Calu3 (cell line): ENCODE measurements at regions not wholly inside any gene's neighbourhood (a gene's known extent, or its start where the extent isn't known, plus 50 kb on each side); places are given as distances from the start of the nearest gene placed in this dataset.

Experiments
- BruUV-seq: library from RNA; stranded (reverse); fragments of 400-500 nt; replicated peaks from 2 replicates; lab custom pipeline; 2021; lab: Mats Ljungman, UMichigan
- CTCF ChIA-PET: fragments of 300-600 bp; sonication (Branson Sonifier 250); formaldehyde crosslinking; loops from one replicate; lab custom pipeline; 2022; ENCODE audit warnings: antibody characterized with exemption; lab: Charles Lee
- DNase-seq: peaks from one replicate; pipeline ENCODE4 v3.0.0; 2022
- H3K27ac Mint-ChIP-seq: one replicate; pipeline ENCODE4 v1.8.0; 2022; ENCODE audit warnings: mixed read lengths; ENCODE audit not compliant: unreplicated experiment
- H3K27me3 Mint-ChIP-seq: one replicate; pipeline ENCODE4 v1.8.0; 2022; ENCODE audit warnings: mixed read lengths; ENCODE audit not compliant: unreplicated experiment
- H3K36me3 Mint-ChIP-seq: one replicate; pipeline ENCODE4 v1.8.0; 2022; ENCODE audit warnings: mild to moderate bottlenecking, moderate library complexity, mixed read lengths; ENCODE audit not compliant: insufficient read depth, unreplicated experiment
- H3K4me1 Mint-ChIP-seq: one replicate; pipeline ENCODE4 v1.8.0; 2022; ENCODE audit warnings: mild to moderate bottlenecking, low read depth, mixed read lengths; ENCODE audit not compliant: unreplicated experiment
- H3K4me3 Mint-ChIP-seq: one replicate; pipeline ENCODE4 v1.8.0; 2022; ENCODE audit warnings: mild to moderate bottlenecking, low read depth, moderate library complexity, mixed read lengths; ENCODE audit not compliant: unreplicated experiment
- H3K9me3 Mint-ChIP-seq: one replicate; pipeline ENCODE4 v1.8.0; 2022; ENCODE audit warnings: low read depth, mixed read lengths; ENCODE audit not compliant: unreplicated experiment
- CTCF ChIP-seq: fragments of 200-600 bp; IDR thresholded peaks from one replicate; pipeline ENCODE4 v1.8.0; 2022; ENCODE audit warnings: antibody characterized with exemption; ENCODE audit not compliant: unreplicated experiment
- intact Hi-C: fragments of 100-400 bp; cut with micrococcal nuclease; formaldehyde crosslinking; loops from one replicate; pipeline ENCODE4 v1.10.0; 2022; ENCODE audit not compliant: unreplicated experiment

GRCh38 chr15:37586011-37586583 lies 348.3 kb upstream of the TMCO5A start:
- no peaks in the 10 kb centered on the region for H3K27me3 Mint-ChIP-seq
- no peak overlapping the region for H3K27ac Mint-ChIP-seq
- no peak for TF ChIP-seq CTCF
- no peaks in the 10 kb centered on the region for H3K4me1 Mint-ChIP-seq
- intact Hi-C loops = no loop called here
- CTCF ChIA-PET = no interaction called here
- no peaks in the 10 kb centered on the region for H3K9me3 Mint-ChIP-seq
- H3K36me3 Mint-ChIP-seq = no peaks in the 10 kb centered on the region
- no peak for DNase-seq
- BruUV-seq = no TSS peak
- no peak overlapping the region for H3K4me3 Mint-ChIP-seq

- H3K4me1 Mint-ChIP-seq = no peaks in the 10 kb centered on the region
- no peaks in the 10 kb centered on the region for H3K27me3 Mint-ChIP-seq
- DNase-seq = no peak
- TF ChIP-seq CTCF = no peak
- intact Hi-C loops = no loop called here
- no peaks in the 10 kb centered on the region for H3K9me3 Mint-ChIP-seq
- BruUV-seq = no TSS peak
- CTCF ChIA-PET = no interaction called here
- H3K4me3 Mint-ChIP-seq = no peak overlapping the region
- no peaks in the 10 kb centered on the region for H3K36me3 Mint-ChIP-seq
- no peak overlapping the region for H3K27ac Mint-ChIP-seq
Observed at GRCh38 chr15:37586976-37587375, 347.5 kb upstream of the TMCO5A start.

GRCh38 chr15:37594417-37594816 lies 340.0 kb upstream of the TMCO5A start:
- H3K4me3 Mint-ChIP-seq = no peak overlapping the region
- H3K36me3 Mint-ChIP-seq = no peaks in the 10 kb centered on the region
- no peaks in the 10 kb centered on the region for H3K9me3 Mint-ChIP-seq
- DNase-seq = no peak
- no TSS peak for BruUV-seq
- no peak for TF ChIP-seq CTCF
- no peaks in the 10 kb centered on the region for H3K27me3 Mint-ChIP-seq
- intact Hi-C loops = no loop called here
- H3K27ac Mint-ChIP-seq = no peak overlapping the region
- CTCF ChIA-PET = interaction anchor here (0.6 kb wide), 1 partner anchor 183 kb away, joined by 6 read pairs; no protein-coding TSS in a partner anchor
- H3K4me1 Mint-ChIP-seq = no peaks in the 10 kb centered on the region

- DNase-seq = no peak
- Mint-ChIP-seq H3K36me3 (no peaks in the 10 kb centered on the region), H3K4me1 (no peaks in the 10 kb centered on the region), H3K4me3 (no peak overlapping the region), H3K9me3 (no peaks in the 10 kb centered on the region), H3K27me3 (no peaks in the 10 kb centered on the region), H3K27ac (no peak overlapping the region)
- CTCF ChIA-PET = no interaction called here
- intact Hi-C loops = no loop called here
- TF ChIP-seq CTCF = no peak
- BruUV-seq = no TSS peak
Observed at GRCh38 chr15:37595426-37595970, 338.9 kb upstream of the TMCO5A start.
